Ascending aorta (tissue), 2 donors: ENCODE measurements at regions not wholly inside any gene's neighbourhood (a gene's known extent, or its start where the extent isn't known, plus 50 kb on each side); places are given as distances from the start of the nearest gene placed in this dataset.

Experiments used
- DNase-seq, 2 donors: peaks; one replicate each; pipeline ENCODE4 v3.0.0-alpha.2; 2019; ENCODE audit warnings: low spot score in 2 of 2
- H3K27ac ChIP-seq, 2 donors: fragments of 200-600 bp; sonication (generic); one replicate each; pipeline ENCODE4 v1.5.1; 2016 to 2017; ENCODE audit warnings: mild to moderate bottlenecking in 1 of 2
- H3K27me3 ChIP-seq: fragments of 200-600 bp; sonication (generic); one replicate; pipeline ENCODE4 v1.5.1; 2017
- H3K36me3 ChIP-seq, 2 donors: fragments of 200-600 bp; sonication (generic); one replicate each; pipeline ENCODE4 v1.5.1; 2016
- H3K4me1 ChIP-seq, 2 donors: fragments of 200-600 bp; sonication (generic); one replicate each; pipeline ENCODE4 v1.5.1; 2016 to 2017; ENCODE audit warnings: mild to moderate bottlenecking in 1 of 2
- H3K4me3 ChIP-seq, 2 donors: fragments of 200-600 bp; sonication (generic); one replicate each; pipeline ENCODE4 v1.5.1; 2016 to 2017; ENCODE audit warnings: mild to moderate bottlenecking in 1 of 2
- H3K9me3 ChIP-seq, 2 donors: fragments of 200-600 bp; sonication (generic); one replicate each; pipeline ENCODE4 v1.5.1; 2016
- intact Hi-C: fragments of 100-400 bp; cut with DNase I; formaldehyde crosslinking; loops from one replicate; pipeline ENCODE4 v1.15.1; 2023
- TF ChIP-seq, protein P1 (sequence below), 3 experiments: fragments of 200-600 bp in 2 of 3; fragments of 450-650 bp in 1 of 3; sonication (generic) in 2 of 3; IDR thresholded peaks; one replicate each; pipeline ENCODE4 v1.5.1; 2016 to 2019; ENCODE audit warnings: antibody characterized with exemption in 3 of 3, mild to moderate bottlenecking in 1 of 3, moderate library complexity in 1 of 3

DNA sequence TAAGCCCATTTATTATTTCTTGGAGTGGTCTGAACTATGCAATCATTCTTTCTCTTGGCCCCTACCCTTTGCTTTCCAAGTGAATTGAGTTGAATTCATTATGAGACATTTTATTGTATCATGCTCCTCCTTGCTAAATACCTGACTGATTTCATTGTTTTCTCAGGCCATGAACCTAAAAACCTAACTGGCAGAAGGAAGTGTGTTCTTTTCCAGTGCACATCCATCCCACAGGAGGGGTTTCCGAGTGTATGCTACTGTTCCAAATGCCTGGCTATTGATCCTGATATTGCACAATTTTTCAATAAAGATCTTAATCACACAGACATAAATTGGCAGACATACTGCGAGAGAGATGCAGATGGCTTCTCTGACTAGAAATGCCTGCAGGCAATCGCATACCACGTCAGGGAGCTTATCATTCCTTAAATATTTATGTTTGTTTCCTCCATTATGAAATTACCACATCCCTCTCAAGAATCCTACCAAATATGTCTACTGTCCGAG is 162.2 kb upstream of the EGLN3 start:
- intact Hi-C loops = no loop called here
- no peaks in the 10 kb centered on the region for H3K9me3 ChIP-seq
- TF ChIP-seq, protein P1, sequence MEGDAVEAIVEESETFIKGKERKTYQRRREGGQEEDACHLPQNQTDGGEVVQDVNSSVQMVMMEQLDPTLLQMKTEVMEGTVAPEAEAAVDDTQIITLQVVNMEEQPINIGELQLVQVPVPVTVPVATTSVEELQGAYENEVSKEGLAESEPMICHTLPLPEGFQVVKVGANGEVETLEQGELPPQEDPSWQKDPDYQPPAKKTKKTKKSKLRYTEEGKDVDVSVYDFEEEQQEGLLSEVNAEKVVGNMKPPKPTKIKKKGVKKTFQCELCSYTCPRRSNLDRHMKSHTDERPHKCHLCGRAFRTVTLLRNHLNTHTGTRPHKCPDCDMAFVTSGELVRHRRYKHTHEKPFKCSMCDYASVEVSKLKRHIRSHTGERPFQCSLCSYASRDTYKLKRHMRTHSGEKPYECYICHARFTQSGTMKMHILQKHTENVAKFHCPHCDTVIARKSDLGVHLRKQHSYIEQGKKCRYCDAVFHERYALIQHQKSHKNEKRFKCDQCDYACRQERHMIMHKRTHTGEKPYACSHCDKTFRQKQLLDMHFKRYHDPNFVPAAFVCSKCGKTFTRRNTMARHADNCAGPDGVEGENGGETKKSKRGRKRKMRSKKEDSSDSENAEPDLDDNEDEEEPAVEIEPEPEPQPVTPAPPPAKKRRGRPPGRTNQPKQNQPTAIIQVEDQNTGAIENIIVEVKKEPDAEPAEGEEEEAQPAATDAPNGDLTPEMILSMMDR (IDR thresholded peaks at IDR 0.05) = no peak
- no peak overlapping the region for H3K27ac ChIP-seq
- H3K4me1 ChIP-seq = no peaks in the 10 kb centered on the region
- H3K27me3 ChIP-seq = no peaks in the 10 kb centered on the region
- DNase-seq = no peak
- H3K36me3 ChIP-seq = no peaks in the 10 kb centered on the region
- H3K4me3 ChIP-seq = no peak overlapping the region

DNA sequence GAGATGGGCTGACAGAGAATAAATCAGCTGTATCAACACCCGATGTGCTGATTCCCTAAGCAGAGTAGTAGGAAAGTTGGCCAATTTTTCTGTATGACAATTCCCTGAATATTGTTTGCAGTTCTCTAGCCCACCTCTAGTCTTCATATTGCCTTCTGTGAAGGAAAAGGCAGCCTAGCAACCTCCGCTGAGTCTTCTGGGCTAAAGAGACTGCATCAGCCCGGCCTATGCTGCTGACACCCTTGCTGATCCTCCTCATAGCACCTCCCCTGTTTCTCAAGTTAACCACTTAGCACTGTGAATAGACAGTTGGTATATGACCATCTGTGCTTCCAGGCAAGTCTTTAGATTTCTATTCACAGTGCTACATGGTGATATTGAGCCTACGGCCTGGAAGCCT is 161.1 kb upstream of the EGLN3 start:
- TF ChIP-seq, protein P1 (IDR thresholded peaks at IDR 0.05) = no peak
- no peaks in the 10 kb centered on the region for H3K4me1 ChIP-seq
- DNase-seq = no peak
- H3K4me3 ChIP-seq = no peak overlapping the region
- intact Hi-C loops = no loop called here
- H3K9me3 ChIP-seq = no peaks in the 10 kb centered on the region
- no peaks in the 10 kb centered on the region for H3K27me3 ChIP-seq
- no peak overlapping the region for H3K27ac ChIP-seq
- H3K36me3 ChIP-seq = no peaks in the 10 kb centered on the region

DNA sequence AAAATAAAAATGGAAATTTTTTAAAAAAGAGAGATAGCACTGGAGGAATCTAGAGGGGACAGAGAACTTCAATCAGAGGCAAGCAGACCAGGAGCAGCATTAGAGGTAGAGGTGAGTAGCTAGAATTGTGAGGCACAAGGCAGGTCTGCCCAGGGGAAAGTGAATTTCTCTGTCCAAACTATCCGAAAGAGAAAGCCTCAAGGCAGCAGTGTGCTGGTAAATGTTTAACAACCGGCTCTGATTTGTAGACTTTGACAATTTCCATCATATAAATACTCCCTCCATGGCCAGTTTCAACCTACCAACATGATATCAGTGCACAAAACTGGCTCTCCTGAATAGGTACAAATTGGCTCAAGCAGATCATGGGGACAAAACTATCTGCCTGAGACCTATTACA is 160.6 kb upstream of the EGLN3 start:
- no peak for DNase-seq
- intact Hi-C loops = no loop called here
- Histone ChIP-seq H3K27ac (no peak overlapping the region), H3K36me3 (no peaks in the 10 kb centered on the region), H3K27me3 (no peaks in the 10 kb centered on the region), H3K4me3 (no peak overlapping the region), H3K9me3 (no peaks in the 10 kb centered on the region), H3K4me1 (no peaks in the 10 kb centered on the region)
- TF ChIP-seq, protein P1 (IDR thresholded peaks at IDR 0.05) = no peak

DNA sequence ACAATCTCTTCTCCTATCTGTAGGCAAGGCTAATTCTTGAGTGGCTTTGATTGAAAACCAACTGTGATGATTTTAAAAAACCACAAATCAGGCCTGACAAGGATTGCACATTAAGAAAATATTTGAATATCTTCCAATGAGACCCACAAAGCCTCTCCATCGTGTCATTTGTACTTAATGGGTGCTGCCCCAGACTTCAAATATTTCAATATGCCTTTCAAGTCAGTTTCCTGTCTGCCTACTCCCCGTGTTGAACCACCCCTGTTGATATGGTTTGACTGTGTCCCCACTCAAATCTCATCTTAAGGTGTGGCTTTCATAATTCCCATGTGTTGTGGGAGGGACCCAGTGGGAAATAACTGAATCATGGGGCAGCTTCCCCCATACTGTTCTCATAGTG is 159.7 kb upstream of the EGLN3 start:
- no peak for DNase-seq
- H3K4me3 ChIP-seq = no peak overlapping the region
- TF ChIP-seq, protein P1 (IDR thresholded peaks at IDR 0.05) = no peak
- intact Hi-C loops = no loop called here
- no peak overlapping the region for H3K27ac ChIP-seq
- no peaks in the 10 kb centered on the region for H3K36me3 ChIP-seq
- no peaks in the 10 kb centered on the region for H3K27me3 ChIP-seq
- H3K9me3 ChIP-seq = no peaks in the 10 kb centered on the region
- H3K4me1 ChIP-seq = no peaks in the 10 kb centered on the region

DNA sequence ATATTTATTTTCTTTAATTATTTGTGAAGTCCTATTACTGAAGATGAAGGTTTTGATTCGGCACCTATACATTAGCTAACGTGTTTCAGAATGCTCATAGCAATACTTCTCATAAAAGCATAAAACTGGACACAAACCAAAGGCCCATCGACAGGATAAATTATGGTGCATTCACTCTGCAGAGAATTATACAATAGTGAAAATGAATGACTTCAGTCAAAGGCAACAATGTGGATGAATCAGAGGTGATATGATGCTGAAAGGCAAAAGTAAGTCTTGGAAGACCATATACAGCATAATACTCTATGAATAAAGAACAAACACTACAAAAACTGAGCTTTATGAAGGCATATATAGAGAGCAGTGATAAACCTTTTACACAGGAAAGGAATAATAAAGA is 156.6 kb upstream of the EGLN3 start:
- no peak overlapping the region for H3K27ac ChIP-seq
- no peak for DNase-seq
- no peaks in the 10 kb centered on the region for H3K27me3 ChIP-seq
- H3K4me3 ChIP-seq = no peak overlapping the region
- no peaks in the 10 kb centered on the region for H3K4me1 ChIP-seq
- no peaks in the 10 kb centered on the region for H3K36me3 ChIP-seq
- no peaks in the 10 kb centered on the region for H3K9me3 ChIP-seq
- intact Hi-C loops = no loop called here
- TF ChIP-seq, protein P1 (IDR thresholded peaks at IDR 0.05) = no peak

DNA sequence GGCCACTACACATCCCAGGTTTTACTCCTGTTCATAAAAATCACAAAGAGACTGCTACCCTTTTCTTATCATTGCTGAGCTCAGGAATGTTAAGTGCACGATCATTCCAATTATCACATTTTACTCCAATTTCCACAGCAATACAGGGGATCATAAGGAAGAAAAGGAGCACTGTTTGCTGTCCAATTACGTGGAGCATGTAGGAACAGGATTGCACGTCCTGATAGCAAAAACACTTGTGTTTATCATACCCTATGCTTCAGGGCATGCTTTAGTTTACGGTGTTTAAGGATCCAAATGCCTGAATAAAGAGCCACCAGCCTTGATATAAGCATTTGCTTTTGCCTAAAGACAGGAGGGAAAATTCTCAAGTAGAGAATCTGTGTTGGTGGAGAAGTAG is 155.4 kb upstream of the EGLN3 start:
- no peak for DNase-seq
- intact Hi-C loops = no loop called here
- TF ChIP-seq, protein P1 (IDR thresholded peaks at IDR 0.05) = no peak

More for the DNA sequence above, 155.4 kb upstream of the EGLN3 start:
- Histone ChIP-seq H3K27me3 (no peaks in the 10 kb centered on the region), H3K4me3 (no peak overlapping the region), H3K9me3 (no peaks in the 10 kb centered on the region), H3K36me3 (no peaks in the 10 kb centered on the region), H3K4me1 (no peaks in the 10 kb centered on the region), H3K27ac (no peak overlapping the region)
